H9 (cell line): ENCODE measurements at regions not wholly inside any gene's neighbourhood (a gene's known extent, or its start where the extent isn't known, plus 50 kb on each side); places are given as distances from the start of the nearest gene placed in this dataset.

Experiments
- DNase-seq: peaks from one replicate; pipeline ENCODE4 v3.0.0-alpha.2; 2017
- H2AFZ ChIP-seq: one replicate; pipeline ENCODE4 v1.6.1; 2013; ENCODE audit warnings: mild to moderate bottlenecking, low read length, control low read depth, moderate library complexity
- H2AK5ac ChIP-seq: 2 replicates; pipeline ENCODE4 v1.6.1; 2013; ENCODE audit warnings: low read length, control low read depth, mixed read lengths; ENCODE audit not compliant: insufficient read length
- H2BK120ac ChIP-seq: one replicate; pipeline ENCODE4 v1.6.1; 2013; ENCODE audit warnings: low read depth, mild to moderate bottlenecking, low read length, control low read depth, inconsistent platforms; ENCODE audit not compliant: poor library complexity, severe bottlenecking
- H2BK12ac ChIP-seq: 2 replicates; pipeline ENCODE4 v1.6.1; 2013; ENCODE audit warnings: low read length, control low read depth, mixed read lengths, low read depth; ENCODE audit not compliant: insufficient read length
- H2BK15ac ChIP-seq: 2 replicates; pipeline ENCODE4 v1.6.1; 2013; ENCODE audit warnings: low read depth, low read length, control low read depth
- H2BK20ac ChIP-seq: one replicate; pipeline ENCODE4 v1.6.1; 2013; ENCODE audit warnings: low read depth, mild to moderate bottlenecking, low read length, control low read depth, inconsistent platforms; ENCODE audit not compliant: poor library complexity, severe bottlenecking
- H2BK5ac ChIP-seq: 2 replicates; pipeline ENCODE4 v1.6.1; 2013; ENCODE audit warnings: low read length, control low read depth, mixed read lengths; ENCODE audit not compliant: insufficient read length
- H3K14ac ChIP-seq: 2 replicates; pipeline ENCODE4 v1.6.1; 2013; ENCODE audit warnings: low read length, control low read depth; ENCODE audit not compliant: insufficient read depth
- H3K18ac ChIP-seq: 2 replicates; pipeline ENCODE4 v1.6.1; 2013; ENCODE audit warnings: low read depth, mild to moderate bottlenecking, mixed read lengths, low read length, control low read depth; ENCODE audit not compliant: insufficient read length
- H3K23ac ChIP-seq: 2 replicates; pipeline ENCODE4 v1.6.1; 2013; ENCODE audit warnings: low read length, control low read depth, mixed read lengths, low read depth; ENCODE audit not compliant: insufficient read length
- H3K23me2 ChIP-seq: 2 replicates; pipeline ENCODE4 v1.6.1; 2013; ENCODE audit warnings: low read depth, mild to moderate bottlenecking, mixed read lengths, low read length, control low read depth; ENCODE audit not compliant: insufficient read length, poor library complexity, severe bottlenecking
- H3K27ac ChIP-seq: 2 replicates; pipeline ENCODE4 v1.5.1; 2013; ENCODE audit warnings: low read length, control low read depth, mixed read lengths, low read depth; ENCODE audit not compliant: insufficient read length
- H3K27me3 ChIP-seq: 2 replicates; pipeline ENCODE4 v1.6.1; 2013; ENCODE audit warnings: low read length, control low read depth, inconsistent platforms; ENCODE audit not compliant: insufficient read depth
- H3K4ac ChIP-seq: 2 replicates; pipeline ENCODE4 v1.6.1; 2013; ENCODE audit warnings: low read depth, mild to moderate bottlenecking, control low read depth, inconsistent platforms, low read length, moderate library complexity
- H3K4me1 ChIP-seq: 2 replicates; pipeline ENCODE4 v1.6.1; 2013; ENCODE audit warnings: low read length, control low read depth, inconsistent platforms; ENCODE audit not compliant: insufficient read depth
- H3K4me2 ChIP-seq: 2 replicates; pipeline ENCODE4 v1.6.1; 2013; ENCODE audit warnings: low read length, control low read depth, mixed read lengths; ENCODE audit not compliant: insufficient read length, insufficient read depth
- H3K56ac ChIP-seq: 2 replicates; pipeline ENCODE4 v1.6.1; 2013; ENCODE audit warnings: low read depth, mild to moderate bottlenecking, mixed read lengths, low read length, control low read depth; ENCODE audit not compliant: insufficient read length
- H3K79me1 ChIP-seq: 2 replicates; pipeline ENCODE4 v1.6.1; 2013; ENCODE audit warnings: low read depth, mild to moderate bottlenecking, moderate library complexity, low read length, control low read depth, inconsistent platforms; ENCODE audit not compliant: insufficient read depth, poor library complexity, severe bottlenecking
- H3K79me2 ChIP-seq: 2 replicates; pipeline ENCODE4 v1.6.1; 2013; ENCODE audit warnings: low read length, control low read depth, inconsistent platforms; ENCODE audit not compliant: insufficient read depth
- H3K9ac ChIP-seq: 2 replicates; pipeline ENCODE4 v1.6.1; 2013; ENCODE audit warnings: low read length, control low read depth, mixed read lengths; ENCODE audit not compliant: insufficient read length; ENCODE audit errors: extremely low read depth
- H3K9me3 ChIP-seq: one replicate; pipeline ENCODE4 v1.6.1; 2013; ENCODE audit warnings: low read depth, low read length, inconsistent platforms; ENCODE audit not compliant: control insufficient read depth
- H3T11ph ChIP-seq: one replicate; pipeline ENCODE4 v1.6.1; 2013; ENCODE audit warnings: mild to moderate bottlenecking, low read length, control low read depth, inconsistent platforms
- H4K20me1 ChIP-seq: one replicate; pipeline ENCODE4 v1.6.1; 2013; ENCODE audit not compliant: control insufficient read depth, insufficient read length, insufficient read depth
- H4K5ac ChIP-seq: 2 replicates; pipeline ENCODE4 v1.6.1; 2013; ENCODE audit warnings: low read depth, mild to moderate bottlenecking, mixed read lengths, low read length, control low read depth; ENCODE audit not compliant: insufficient read length
- H4K8ac ChIP-seq: replicated peaks from 2 replicates; pipeline ENCODE4 v1.6.1; 2013; ENCODE audit warnings: low read length, control low read depth, mixed read lengths, low read depth; ENCODE audit not compliant: insufficient read length
- H4K91ac ChIP-seq: 2 replicates; pipeline ENCODE4 v1.6.1; 2013; ENCODE audit warnings: low read depth, mild to moderate bottlenecking, moderate library complexity, mixed read lengths, low read length, control low read depth; ENCODE audit not compliant: insufficient read length
- H3K27ac Mint-ChIP-seq, 3 experiments: 2 replicates in 2 of 3; 3 replicates in 1 of 3; pipeline ENCODE4 v1.8.0; 2020 to 2021; ENCODE audit warnings: mixed read lengths in 3 of 3, mild to moderate bottlenecking in 1 of 3, moderate library complexity in 1 of 3
- H3K27me3 Mint-ChIP-seq: 2 replicates; pipeline ENCODE4 v1.8.0; 2021; ENCODE audit warnings: low read depth, mild to moderate bottlenecking, moderate library complexity, mixed read lengths
- H3K36me3 Mint-ChIP-seq, 3 experiments: 2 replicates in 2 of 3; 3 replicates in 1 of 3; pipeline ENCODE4 v1.8.0; 2020 to 2021; ENCODE audit warnings: low read depth in 3 of 3, mixed read lengths in 3 of 3; ENCODE audit not compliant: insufficient read depth in 1 of 3
- H3K4me1 Mint-ChIP-seq, 2 experiments: 2 replicates each; pipeline ENCODE4 v1.8.0; 2020; ENCODE audit warnings: mixed read lengths in 2 of 2
- H3K4me3 Mint-ChIP-seq, 2 experiments: 2 replicates in 1 of 2; 3 replicates in 1 of 2; pipeline ENCODE4 v1.8.0; 2020 to 2021; ENCODE audit warnings: mild to moderate bottlenecking in 2 of 2, mixed read lengths in 2 of 2, moderate library complexity in 1 of 2
- H3K9me3 Mint-ChIP-seq, 2 experiments: 2 replicates in 1 of 2; 3 replicates in 1 of 2; pipeline ENCODE4 v1.8.0; 2020; ENCODE audit warnings: mild to moderate bottlenecking in 2 of 2, mixed read lengths in 2 of 2, moderate library complexity in 1 of 2
- WGBS: extraction: QIAGEN DNeasy Blood & Tissue Kit; methylation state at CpG from one replicate; pipeline ENCODE4 v1.1.7; 2013; ENCODE audit warnings: missing lambda C conversion rate, low lambda C conversion rate, mixed read lengths; ENCODE audit not compliant: insufficient read length; ENCODE audit errors: extremely low coverage; 5-methylcytosine and 5-hydroxymethylcytosine counted together
- TF ChIP-seq, protein P1 (sequence below): fragments of 200-600 bp; sonication (generic); conservative IDR thresholded peaks from 3 replicates; pipeline ENCODE4 v1.8.0; 2021; ENCODE audit warnings: antibody characterized with exemption, mild to moderate bottlenecking

DNA sequence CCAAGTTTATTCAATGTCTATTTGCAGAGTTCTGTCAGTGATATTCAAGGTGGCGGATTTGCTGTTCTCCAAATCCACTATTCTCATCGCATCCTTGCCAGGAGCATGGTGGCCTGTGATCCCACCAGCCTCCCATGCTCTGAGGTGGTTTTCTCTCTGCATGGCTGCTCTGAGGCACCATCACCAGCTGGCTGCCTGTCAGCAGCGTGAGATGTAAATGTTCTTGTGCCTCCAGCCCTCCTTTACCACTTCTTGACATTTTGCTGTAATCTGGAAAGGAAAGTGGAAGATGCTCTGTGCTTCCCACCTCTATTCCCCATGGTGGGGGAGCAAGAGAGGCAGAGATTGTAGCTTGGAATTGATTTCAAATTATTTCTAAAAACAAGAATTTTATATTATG is 293.6 kb upstream of the SLC24A2 start:
- Histone ChIP-seq H3T11ph (no peak overlapping the region), H3K4me1 (no peaks in the 10 kb centered on the region), H3K9me3 (no peaks in the 10 kb centered on the region), H3K23ac (no peak overlapping the region), H3K23me2 (no peaks in the 10 kb centered on the region), H2AFZ (no peak overlapping the region), H2BK120ac (no peak overlapping the region), H3K18ac (no peak overlapping the region), H3K56ac (no peak overlapping the region), H3K4ac (no peak overlapping the region), H2BK12ac (no peak overlapping the region), H2AK5ac (no peak overlapping the region), H3K4me2 (no peak overlapping the region), H2BK15ac (no peak overlapping the region), H3K79me1 (no peaks in the 10 kb centered on the region), H3K27ac (no peak overlapping the region), H4K5ac (no peak overlapping the region), H3K27me3 (no peaks in the 10 kb centered on the region), H2BK20ac (no peak overlapping the region), H4K91ac (no peak overlapping the region), H4K8ac (no peak overlapping the region), H3K79me2 (no peaks in the 10 kb centered on the region), H2BK5ac (no peak overlapping the region), H4K20me1 (no peaks in the 10 kb centered on the region), H3K14ac (no peak overlapping the region), H3K9ac (no peak overlapping the region)
- Mint-ChIP-seq H3K4me3 (no peak overlapping the region), H3K36me3 (no peaks in the 10 kb centered on the region), H3K4me1 (peaks cover 0 to 4% of the 10 kb centered on the region in 2 experiments; a peak in 1 of 4 replicates), H3K27ac (no peak overlapping the region), H3K27me3 (no peaks in the 10 kb centered on the region), H3K9me3 (peaks cover 0 to 3% of the 10 kb centered on the region in 2 experiments; a peak in 1 of 5 replicates)
- TF ChIP-seq, protein P1, sequence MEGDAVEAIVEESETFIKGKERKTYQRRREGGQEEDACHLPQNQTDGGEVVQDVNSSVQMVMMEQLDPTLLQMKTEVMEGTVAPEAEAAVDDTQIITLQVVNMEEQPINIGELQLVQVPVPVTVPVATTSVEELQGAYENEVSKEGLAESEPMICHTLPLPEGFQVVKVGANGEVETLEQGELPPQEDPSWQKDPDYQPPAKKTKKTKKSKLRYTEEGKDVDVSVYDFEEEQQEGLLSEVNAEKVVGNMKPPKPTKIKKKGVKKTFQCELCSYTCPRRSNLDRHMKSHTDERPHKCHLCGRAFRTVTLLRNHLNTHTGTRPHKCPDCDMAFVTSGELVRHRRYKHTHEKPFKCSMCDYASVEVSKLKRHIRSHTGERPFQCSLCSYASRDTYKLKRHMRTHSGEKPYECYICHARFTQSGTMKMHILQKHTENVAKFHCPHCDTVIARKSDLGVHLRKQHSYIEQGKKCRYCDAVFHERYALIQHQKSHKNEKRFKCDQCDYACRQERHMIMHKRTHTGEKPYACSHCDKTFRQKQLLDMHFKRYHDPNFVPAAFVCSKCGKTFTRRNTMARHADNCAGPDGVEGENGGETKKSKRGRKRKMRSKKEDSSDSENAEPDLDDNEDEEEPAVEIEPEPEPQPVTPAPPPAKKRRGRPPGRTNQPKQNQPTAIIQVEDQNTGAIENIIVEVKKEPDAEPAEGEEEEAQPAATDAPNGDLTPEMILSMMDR = no peak
- DNase-seq = no peak
- no CpG with 5 or more reads among the region's 3 CpGs for WGBS
